ENCODE measurements at regions not wholly inside any gene's neighbourhood (a gene's known extent, or its start where the extent isn't known, plus 50 kb on each side); places are given as distances from the start of the nearest gene placed in this dataset.

GRCh38 chr4:17204908-17205307, 306.5 kb upstream of the LDB2 start:
- Histone ChIP-seq H3K4me1 (no peaks in the 10 kb centered on the region), H3K4me3 (no peak overlapping the region), H3K27ac (no peak overlapping the region), H3K9me3 (no peaks in the 10 kb centered on the region), H3K27me3 (no peaks in the 10 kb centered on the region), H3K36me3 (no peaks in the 10 kb centered on the region)
- intact Hi-C loops (cut with DNase I; ENCODE audit: low total_unique reads), result no loop called here
- DNase-seq, result no peak
- no peak for TF ChIP-seq POLR2A (IDR thresholded peaks at IDR 0.05)
- no peak for TF ChIP-seq EP300 (IDR thresholded peaks at IDR 0.05; ENCODE audit: low read depth)
- TF ChIP-seq POLR2AphosphoS5 (IDR thresholded peaks at IDR 0.05), result no peak
- TF ChIP-seq CTCF (IDR thresholded peaks at IDR 0.05), result no peak
- in situ Hi-C loops (cut with MboI; ENCODE audit: low pct_ligation_motif_present in 1 of 4, low pct_unique_long_range_greater_than_20kb in 1 of 4, low sequenced_read_pairs in 3 of 4), result no loop called here
- WGBS, 2 donors (ENCODE audit: low coverage in 1 of 2), result 5 to 18% methylated on average over 2 of the region's 2 CpGs

- intact Hi-C loops (cut with DNase I; ENCODE audit: low total_unique reads) (no loop called here), in situ Hi-C loops (cut with MboI; ENCODE audit: low pct_ligation_motif_present in 1 of 4, low pct_unique_long_range_greater_than_20kb in 1 of 4, low sequenced_read_pairs in 3 of 4) (no loop called here)
- Histone ChIP-seq H3K27me3 (no peaks in the 10 kb centered on the region), H3K4me1 (no peaks in the 10 kb centered on the region), H3K9me3 (no peaks in the 10 kb centered on the region), H3K27ac (no peak overlapping the region), H3K36me3 (no peaks in the 10 kb centered on the region), H3K4me3 (no peak overlapping the region)
- no peak for TF ChIP-seq POLR2A (IDR thresholded peaks at IDR 0.05)
- TF ChIP-seq CTCF (IDR thresholded peaks at IDR 0.05), result no peak
- no peak for TF ChIP-seq POLR2AphosphoS5 (IDR thresholded peaks at IDR 0.05)
- TF ChIP-seq EP300 (IDR thresholded peaks at IDR 0.05; ENCODE audit: low read depth), result no peak
- no peak for DNase-seq
- 66 to 73% methylated on average over 2 of the region's 2 CpGs for WGBS, 2 donors (ENCODE audit: low coverage in 1 of 2)
These were observed 305.4 kb upstream of the LDB2 start for GRCh38 chr4:17203797-17204196.

GRCh38 chr4:17197070-17197469, 298.6 kb upstream of the LDB2 start:
- 97% methylated on average over 4 of the region's 4 CpGs; no CpG with 5 or more reads in 1 of the 2 donors for WGBS, 2 donors (ENCODE audit: low coverage in 1 of 2)
- no peaks in the 10 kb centered on the region for H3K36me3 ChIP-seq
- in situ Hi-C loops (cut with MboI; ENCODE audit: low pct_ligation_motif_present in 1 of 4, low pct_unique_long_range_greater_than_20kb in 1 of 4, low sequenced_read_pairs in 3 of 4), result no loop called here
- intact Hi-C loops (cut with DNase I; ENCODE audit: low total_unique reads), result no loop called here
- no peaks in the 10 kb centered on the region for H3K4me1 ChIP-seq
- no peak for DNase-seq
- H3K27me3 ChIP-seq, result no peaks in the 10 kb centered on the region
- H3K4me3 ChIP-seq, result no peak overlapping the region
- H3K27ac ChIP-seq, result no peak overlapping the region
- TF ChIP-seq EP300 (IDR thresholded peaks at IDR 0.05; ENCODE audit: low read depth), result no peak
- TF ChIP-seq POLR2AphosphoS5 (IDR thresholded peaks at IDR 0.05), result no peak
- no peak for TF ChIP-seq POLR2A (IDR thresholded peaks at IDR 0.05)
- no peak for TF ChIP-seq CTCF (IDR thresholded peaks at IDR 0.05)
- no peaks in the 10 kb centered on the region for H3K9me3 ChIP-seq

- Histone ChIP-seq H3K27ac (no peak overlapping the region), H3K4me3 (no peak overlapping the region), H3K4me1 (no peaks in the 10 kb centered on the region), H3K27me3 (no peaks in the 10 kb centered on the region), H3K36me3 (no peaks in the 10 kb centered on the region), H3K9me3 (no peaks in the 10 kb centered on the region)
- in situ Hi-C loops (cut with MboI; ENCODE audit: low pct_ligation_motif_present in 1 of 4, low pct_unique_long_range_greater_than_20kb in 1 of 4, low sequenced_read_pairs in 3 of 4) (no loop called here), intact Hi-C loops (cut with DNase I; ENCODE audit: low total_unique reads) (no loop called here)
- 84 to 87% methylated on average over 4 of the region's 4 CpGs for WGBS, 2 donors (ENCODE audit: low coverage in 1 of 2)
- no peak for DNase-seq
- TF ChIP-seq POLR2AphosphoS5 (IDR thresholded peaks at IDR 0.05), result no peak
- no peak for TF ChIP-seq POLR2A (IDR thresholded peaks at IDR 0.05)
- no peak for TF ChIP-seq EP300 (IDR thresholded peaks at IDR 0.05; ENCODE audit: low read depth)
- no peak for TF ChIP-seq CTCF (IDR thresholded peaks at IDR 0.05)
These were observed 297.2 kb upstream of the LDB2 start for GRCh38 chr4:17195461-17196275.
